Ovary (tissue), 3 donors: ENCODE measurements at regions not wholly inside any gene's neighbourhood (a gene's known extent, or its start where the extent isn't known, plus 50 kb on each side); places are given as distances from the start of the nearest gene placed in this dataset.

Experiments
- EP300 ChIP-seq: sonication (generic); formaldehyde crosslinking; IDR thresholded peaks from one replicate; pipeline ENCODE4 v1.6.1; 2017; ENCODE audit warnings: antibody characterized with exemption
- TF ChIP-seq, protein P1 (sequence below), 3 donors: fragments of 450-650 bp in 2 of 3; fragments of 200-600 bp in 1 of 3; IDR thresholded peaks; one replicate each; pipeline versions ENCODE4 v1.5.1 to v1.8.0; 2016 to 2022; ENCODE audit warnings: antibody characterized with exemption in 3 of 3, mild to moderate bottlenecking in 1 of 3
- donor health status: DM: no; HTN: no; CAD: no.

DNA sequence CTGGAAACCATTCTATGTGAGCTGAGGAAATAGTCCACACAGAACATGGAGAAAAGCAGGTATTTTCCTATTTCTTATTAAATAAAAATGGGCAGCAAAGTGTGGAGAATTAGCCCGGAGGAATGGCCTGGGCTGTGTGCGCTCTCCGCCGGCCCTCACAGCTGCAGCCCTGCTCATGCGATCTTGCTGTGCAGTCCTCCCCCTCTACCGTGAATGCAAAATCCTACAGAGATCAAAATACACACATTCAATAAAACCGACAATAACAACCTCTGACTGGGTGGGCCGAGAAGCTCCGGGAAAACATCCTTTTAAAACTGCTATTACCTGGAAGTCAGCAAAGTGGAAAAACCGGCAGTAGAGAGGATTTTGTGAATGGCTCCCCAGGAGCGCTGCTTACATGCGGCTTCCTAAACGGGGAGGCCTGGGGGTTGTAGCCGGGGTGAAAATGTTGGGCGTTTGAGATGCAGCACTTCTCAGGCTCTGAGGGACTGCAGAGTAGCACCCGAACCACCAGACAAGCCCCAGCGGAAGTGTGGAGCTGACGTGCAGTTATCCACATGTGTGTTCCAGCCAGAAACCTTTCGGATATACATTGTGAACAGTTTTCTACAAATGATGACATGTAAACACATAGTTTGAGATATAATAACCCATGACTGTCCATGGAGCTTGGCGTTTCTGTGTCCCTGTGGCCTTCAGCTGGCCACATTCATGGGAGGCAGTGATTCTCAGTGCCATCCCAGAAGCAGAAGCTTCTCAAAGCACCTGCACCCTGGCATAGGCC lies 94.2 kb upstream of the ALKAL2 start:
- TF ChIP-seq, protein P1, sequence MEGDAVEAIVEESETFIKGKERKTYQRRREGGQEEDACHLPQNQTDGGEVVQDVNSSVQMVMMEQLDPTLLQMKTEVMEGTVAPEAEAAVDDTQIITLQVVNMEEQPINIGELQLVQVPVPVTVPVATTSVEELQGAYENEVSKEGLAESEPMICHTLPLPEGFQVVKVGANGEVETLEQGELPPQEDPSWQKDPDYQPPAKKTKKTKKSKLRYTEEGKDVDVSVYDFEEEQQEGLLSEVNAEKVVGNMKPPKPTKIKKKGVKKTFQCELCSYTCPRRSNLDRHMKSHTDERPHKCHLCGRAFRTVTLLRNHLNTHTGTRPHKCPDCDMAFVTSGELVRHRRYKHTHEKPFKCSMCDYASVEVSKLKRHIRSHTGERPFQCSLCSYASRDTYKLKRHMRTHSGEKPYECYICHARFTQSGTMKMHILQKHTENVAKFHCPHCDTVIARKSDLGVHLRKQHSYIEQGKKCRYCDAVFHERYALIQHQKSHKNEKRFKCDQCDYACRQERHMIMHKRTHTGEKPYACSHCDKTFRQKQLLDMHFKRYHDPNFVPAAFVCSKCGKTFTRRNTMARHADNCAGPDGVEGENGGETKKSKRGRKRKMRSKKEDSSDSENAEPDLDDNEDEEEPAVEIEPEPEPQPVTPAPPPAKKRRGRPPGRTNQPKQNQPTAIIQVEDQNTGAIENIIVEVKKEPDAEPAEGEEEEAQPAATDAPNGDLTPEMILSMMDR (IDR thresholded peaks at IDR 0.05) = no peak
- no peak for TF ChIP-seq EP300
